HCT116 (cell line): ENCODE measurements at regions not wholly inside any gene's neighbourhood (a gene's known extent, or its start where the extent isn't known, plus 50 kb on each side); places are given as distances from the start of the nearest gene placed in this dataset.

Experiments used
- ATAC-seq: fragments of 200-7000 bp; cut with Tn5 transposase; 2 replicates; pipeline ENCODE4 v1.9.1; 2020; ENCODE audit warnings: mild to moderate bottlenecking, moderate library complexity
- BruUV-seq: library from RNA; stranded (reverse); fragments of 400-500 nt; replicated peaks from 2 replicates; lab custom pipeline; 2021; lab: Mats Ljungman, UMichigan
- CTCF ChIA-PET: fragments of 300-600 bp; sonication (Branson Sonifier 250); formaldehyde crosslinking; loops from one replicate; lab custom pipeline; 2021; ENCODE audit warnings: antibody characterized with exemption; lab: Charles Lee
- POLR2A ChIA-PET: fragments of 300-600, 350-600 bp; sonication (Branson Sonifier 250); formaldehyde crosslinking; loops from one replicate; lab custom pipeline; 2021; ENCODE audit warnings: antibody characterized with exemption; lab: Charles Lee
- RAD21 ChIA-PET, 2 experiments: fragments of 300-600 bp; sonication (Branson Sonifier 250); formaldehyde crosslinking; loops; one replicate each; lab custom pipeline; 2023; ENCODE audit warnings: low total read pairs in 2 of 2; ENCODE audit not compliant: uncharacterized antibody in 2 of 2, unreplicated experiment in 2 of 2, low non-redundant PET in 1 of 2; lab: Charles Lee
- DNase-seq: peaks from one replicate; pipeline ENCODE4 v3.0.0-alpha.2; 2010; ENCODE audit warnings: low read depth, low spot score
- H2AFZ ChIP-seq: fragments of 200-600 bp; shearing (Covaris generic), sonication (generic); 2 replicates; pipeline ENCODE4 v1.6.1; 2017; ENCODE audit warnings: low read depth, mixed run types, mixed read lengths, antibody characterized with exemption, low read length; ENCODE audit not compliant: poor library complexity, severe bottlenecking
- H3K27ac ChIP-seq: 2 replicates; pipeline ENCODE4 v1.5.1; 2012; ENCODE audit warnings: low read depth, low read length
- H3K27me3 ChIP-seq: fragments of 200-600 bp; sonication (generic); 2 replicates; pipeline ENCODE4 v1.6.1; 2016; ENCODE audit warnings: mixed run types, low read length, mixed read lengths; ENCODE audit not compliant: insufficient read depth
- H3K36me3 ChIP-seq, 2 experiments: fragments of 200-500 bp in 1 of 2; fragments of 200-600 bp in 1 of 2; sonication (Bioruptor generic) in 1 of 2; sonication (generic) in 1 of 2; 2 replicates each; pipeline versions ENCODE4 v1.5.1 to v1.6.1; 2014 to 2016; ENCODE audit warnings: low read length in 2 of 2, inconsistent platforms in 1 of 2, mixed read lengths in 1 of 2, mixed run types in 1 of 2; ENCODE audit not compliant: insufficient read depth in 2 of 2, control insufficient read depth in 1 of 2
- H3K4me1 ChIP-seq, 2 experiments: fragments of 200-600 bp in 1 of 2; sonication (generic) in 1 of 2; 2 replicates each; pipeline versions ENCODE4 v1.5.1 to v1.6.1; 2012 to 2017; ENCODE audit warnings: low read length in 2 of 2, inconsistent platforms in 1 of 2, mild to moderate bottlenecking in 1 of 2, mixed read lengths in 1 of 2, mixed run types in 1 of 2, moderate library complexity in 1 of 2; ENCODE audit not compliant: insufficient read depth in 2 of 2, control insufficient read depth in 1 of 2
- H3K4me2 ChIP-seq: fragments of 200-600 bp; sonication (generic); 2 replicates; pipeline ENCODE4 v1.6.1; 2017; ENCODE audit warnings: mixed run types, low read length, mixed read lengths
- H3K4me3 ChIP-seq, 2 experiments: fragments of 200-600 bp in 1 of 2; sonication (generic) in 1 of 2; replicated peaks in 1 of 2; 2 replicates each; pipeline ENCODE4 v1.5.1; 2011 to 2016; ENCODE audit warnings: low read length in 2 of 2, control low read depth in 1 of 2, low read depth in 1 of 2, mild to moderate bottlenecking in 1 of 2, mixed read lengths in 1 of 2, mixed run types in 1 of 2
- H3K79me2 ChIP-seq: fragments of 200-600 bp; sonication (generic); 2 replicates; pipeline ENCODE4 v1.6.1; 2017; ENCODE audit warnings: mild to moderate bottlenecking, mixed run types, low read length, moderate library complexity, mixed read lengths; ENCODE audit not compliant: insufficient read depth
- H3K9ac ChIP-seq: fragments of 200-600 bp; sonication (generic); 2 replicates; pipeline ENCODE4 v1.6.1; 2016; ENCODE audit warnings: low read length, mixed read lengths
- H3K9me2 ChIP-seq: fragments of 200-600 bp; sonication (generic), shearing (Covaris generic); 2 replicates; pipeline ENCODE4 v1.6.1; 2017; ENCODE audit warnings: mixed run types, mild to moderate bottlenecking, moderate library complexity; ENCODE audit not compliant: insufficient read depth
- H3K9me3 ChIP-seq, 2 experiments: fragments of 200-500 bp in 1 of 2; fragments of 200-600 bp in 1 of 2; sonication (Bioruptor generic) in 1 of 2; sonication (generic) in 1 of 2; 2 replicates each; pipeline ENCODE4 v1.6.1; 2014 to 2017; ENCODE audit warnings: low read length in 2 of 2, mixed read lengths in 2 of 2, inconsistent platforms in 1 of 2, low read depth in 1 of 2, mild to moderate bottlenecking in 1 of 2, mixed run types in 1 of 2, moderate library complexity in 1 of 2; ENCODE audit not compliant: control insufficient read depth in 1 of 2, insufficient read depth in 1 of 2
- H4K20me1 ChIP-seq: fragments of 200-600 bp; sonication (generic), shearing (Covaris generic); 2 replicates; pipeline ENCODE4 v1.6.1; 2017; ENCODE audit warnings: mixed run types, mild to moderate bottlenecking, moderate library complexity; ENCODE audit not compliant: insufficient read depth
- CBX3 ChIP-seq: IDR thresholded peaks from 2 replicates; pipeline ENCODE4 v1.6.1; 2012; ENCODE audit warnings: low read depth
- CEBPB ChIP-seq: IDR thresholded peaks from 2 replicates; pipeline ENCODE4 v1.6.1; 2012; ENCODE audit warnings: low read depth
- EGR1 ChIP-seq: IDR thresholded peaks from 2 replicates; pipeline ENCODE4 v1.6.1; 2012; ENCODE audit warnings: low read depth
- ELF1 ChIP-seq: IDR thresholded peaks from 2 replicates; pipeline ENCODE4 v1.6.1; 2012; ENCODE audit warnings: low read depth, borderline replicate concordance
- EZH2 ChIP-seq: fragments of 200-600 bp; sonication (generic); IDR thresholded peaks from 2 replicates; pipeline ENCODE4 v1.6.1; 2017; ENCODE audit warnings: antibody characterized with exemption, mixed run types
- FOSL1 ChIP-seq: IDR thresholded peaks from 2 replicates; pipeline ENCODE4 v1.6.1; 2012; ENCODE audit warnings: low read depth
- SIN3A ChIP-seq: IDR thresholded peaks from 2 replicates; pipeline ENCODE4 v1.6.1; 2012; ENCODE audit warnings: low read depth
- SP1 ChIP-seq: IDR thresholded peaks from 2 replicates; pipeline ENCODE4 v1.6.1; 2012; ENCODE audit warnings: low read depth
- YY1 ChIP-seq: IDR thresholded peaks from 2 replicates; pipeline ENCODE4 v1.6.1; 2011; ENCODE audit warnings: low read length, low read depth, moderate library complexity, mild to moderate bottlenecking; ENCODE audit not compliant: insufficient replicate concordance; ENCODE audit errors: extremely low read depth
- ZFX ChIP-seq: fragments of 450-650 bp; IDR thresholded peaks from 2 replicates; pipeline ENCODE4 v1.6.1; 2017
- intact Hi-C: fragments of 100-400 bp; cut with micrococcal nuclease; formaldehyde crosslinking; loops from 2 replicates; pipeline ENCODE4 v1.10.0; 2022
- TF ChIP-seq, protein P1 (sequence below): IDR thresholded peaks from 2 replicates; pipeline ENCODE4 v1.6.1; 2011; ENCODE audit warnings: mild to moderate bottlenecking, low read length, moderate library complexity; ENCODE audit not compliant: insufficient replicate concordance; ENCODE audit errors: extremely low read depth

DNA sequence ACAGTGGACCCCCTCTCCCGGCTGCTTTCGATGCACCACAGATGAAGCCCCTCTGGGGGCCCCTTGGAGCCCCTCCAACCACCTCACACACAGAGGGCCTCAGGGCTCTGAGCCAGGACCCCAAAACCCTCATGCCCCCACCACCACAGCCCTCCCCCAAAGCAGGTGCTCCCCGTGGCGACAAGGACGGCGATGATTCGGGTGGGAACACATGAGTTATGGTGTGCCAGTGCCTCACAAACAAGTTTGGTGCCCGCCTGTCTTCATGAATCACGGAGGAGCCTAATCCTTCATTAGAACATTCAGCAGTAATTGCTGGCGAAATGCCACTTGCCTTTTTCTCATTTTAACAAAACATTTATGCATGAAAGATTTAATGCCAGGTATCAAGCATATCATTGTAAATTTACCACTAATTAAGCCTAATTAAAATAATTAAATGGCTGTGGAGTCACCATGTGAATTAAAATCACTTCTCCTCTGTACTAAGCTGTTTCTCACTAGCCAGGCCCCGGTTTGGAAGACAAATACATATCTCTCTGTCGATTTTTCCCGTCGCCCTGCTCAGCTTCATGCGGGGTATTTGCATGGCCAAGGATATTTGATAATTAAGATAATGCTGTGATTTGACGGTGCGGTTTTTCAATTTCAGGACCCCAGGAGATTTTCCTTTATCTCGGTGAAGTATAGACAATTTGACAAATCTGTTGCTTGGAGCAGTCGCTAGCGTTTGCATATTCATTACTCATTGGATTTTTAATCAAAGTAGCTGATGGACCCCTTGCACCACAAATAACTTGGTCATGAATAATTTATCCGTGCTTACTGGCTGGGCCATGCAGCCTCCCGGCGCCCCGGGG is 157.0 kb downstream of the TLE3 start:
- H3K4me3 ChIP-seq = no peak overlapping the region
- no peak overlapping the region for H3K4me2 ChIP-seq
- TF ChIP-seq YY1 (no peak), CEBPB (no peak), EGR1 (no peak), SIN3A (no peak), CBX3 (no peak), SP1 (no peak), EZH2 (no peak), ZFX (no peak), ELF1 (no peak), FOSL1 (no peak)
- TF ChIP-seq, protein P1, sequence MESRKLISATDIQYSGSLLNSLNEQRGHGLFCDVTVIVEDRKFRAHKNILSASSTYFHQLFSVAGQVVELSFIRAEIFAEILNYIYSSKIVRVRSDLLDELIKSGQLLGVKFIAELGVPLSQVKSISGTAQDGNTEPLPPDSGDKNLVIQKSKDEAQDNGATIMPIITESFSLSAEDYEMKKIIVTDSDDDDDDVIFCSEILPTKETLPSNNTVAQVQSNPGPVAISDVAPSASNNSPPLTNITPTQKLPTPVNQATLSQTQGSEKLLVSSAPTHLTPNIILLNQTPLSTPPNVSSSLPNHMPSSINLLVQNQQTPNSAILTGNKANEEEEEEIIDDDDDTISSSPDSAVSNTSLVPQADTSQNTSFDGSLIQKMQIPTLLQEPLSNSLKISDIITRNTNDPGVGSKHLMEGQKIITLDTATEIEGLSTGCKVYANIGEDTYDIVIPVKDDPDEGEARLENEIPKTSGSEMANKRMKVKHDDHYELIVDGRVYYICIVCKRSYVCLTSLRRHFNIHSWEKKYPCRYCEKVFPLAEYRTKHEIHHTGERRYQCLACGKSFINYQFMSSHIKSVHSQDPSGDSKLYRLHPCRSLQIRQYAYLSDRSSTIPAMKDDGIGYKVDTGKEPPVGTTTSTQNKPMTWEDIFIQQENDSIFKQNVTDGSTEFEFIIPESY = no peak
- no peak overlapping the region for H3K9ac ChIP-seq
- ChIA-PET RAD21 (no interaction called here), POLR2A (no interaction called here), CTCF (no interaction called here)
- ATAC-seq (no peak), DNase-seq (no peak)
- H2AFZ ChIP-seq = no peak overlapping the region
- intact Hi-C loops = no loop called here
- H3K9me2 ChIP-seq = no peaks in the 10 kb centered on the region
- peaks cover 5% of the 10 kb centered on the region; the same call in 1 of the 2 replicates for H3K27me3 ChIP-seq
- H3K36me3 ChIP-seq = no peaks in the 10 kb centered on the region
- no peaks in the 10 kb centered on the region for H3K9me3 ChIP-seq
- no peaks in the 10 kb centered on the region for H4K20me1 ChIP-seq
- BruUV-seq = no TSS peak
- no peak overlapping the region for H3K27ac ChIP-seq
- no peaks in the 10 kb centered on the region for H3K79me2 ChIP-seq
- no peaks in the 10 kb centered on the region for H3K4me1 ChIP-seq
